Small intestine (tissue), 7 donors: ENCODE measurements at regions not wholly inside any gene's neighbourhood (a gene's known extent, or its start where the extent isn't known, plus 50 kb on each side); places are given as distances from the start of the nearest gene placed in this dataset.
A peak's percentile ranks its signal among the peaks of the same experiment; 100 is the strongest.
"Not testable (repeated sequence)": the region's sequence is repeated elsewhere in the genome, so short reads cannot be mapped to it uniquely, and the experiment has no call there.

ENCODE experiments used
- DNase-seq, 2 donors: peaks; one replicate each; pipeline versions ENCODE4 v3.0.0 to v3.0.0-alpha.2; 2013
- FAIRE-seq: peaks from 2 replicates; lab custom pipeline; 2012; peaks lifted over from hg19 to GRCh38; lab: Jason Lieb, UNC
- H3K27ac ChIP-seq, 3 donors: one replicate each; pipeline ENCODE4 v1.5.1; 2013; ENCODE audit warnings: low read length in 2 of 3, mild to moderate bottlenecking in 2 of 3, control low read depth in 1 of 3, inconsistent platforms in 1 of 3, low read depth in 1 of 3, moderate library complexity in 1 of 3
- H3K27me3 ChIP-seq, 3 donors: one replicate each; pipeline ENCODE4 v1.6.1; 2013; ENCODE audit warnings: low read length in 3 of 3, inconsistent platforms in 1 of 3; ENCODE audit not compliant: control insufficient read depth in 3 of 3, insufficient read depth in 3 of 3
- H3K36me3 ChIP-seq, 3 donors: one replicate each; pipeline ENCODE4 v1.6.1; 2013; ENCODE audit warnings: low read length in 3 of 3, inconsistent platforms in 1 of 3, low read depth in 1 of 3, mild to moderate bottlenecking in 1 of 3, moderate library complexity in 1 of 3; ENCODE audit not compliant: control insufficient read depth in 3 of 3, insufficient read depth in 2 of 3
- H3K4me1 ChIP-seq, 3 donors: one replicate each; pipeline ENCODE4 v1.6.1; 2013; ENCODE audit warnings: low read length in 2 of 3, inconsistent platforms in 1 of 3, low read depth in 1 of 3, mild to moderate bottlenecking in 1 of 3, moderate library complexity in 1 of 3; ENCODE audit not compliant: control insufficient read depth in 3 of 3, insufficient read depth in 2 of 3
- H3K4me3 ChIP-seq, 3 donors: one replicate each; pipeline ENCODE4 v1.5.1; 2013; ENCODE audit warnings: low read length in 3 of 3, control low read depth in 1 of 3, inconsistent platforms in 1 of 3, low read depth in 1 of 3, mild to moderate bottlenecking in 1 of 3, moderate library complexity in 1 of 3
- H3K9me3 ChIP-seq, 2 donors: one replicate each; pipeline ENCODE4 v1.6.1; 2013; ENCODE audit warnings: low read depth in 1 of 2, low read length in 1 of 2; ENCODE audit not compliant: control insufficient read depth in 2 of 2, insufficient read depth in 1 of 2
- WGBS, 3 donors: extraction: QIAGEN DNeasy Blood & Tissue Kit; methylation state at CpG; one replicate each; pipeline ENCODE4 v1.1.7; 2013; 5-methylcytosine and 5-hydroxymethylcytosine counted together
- donor health status: healthy with polysubstance abuse.
- donor health status: control.
- donor health status: control.
- donor health status: Bipolar disorder and iron deficiency.
- donor health status: healthy.

- Histone ChIP-seq H3K4me3 (no peak overlapping the region), H3K4me1 (no peaks in the 10 kb centered on the region), H3K27ac (no peak overlapping the region), H3K9me3 (peaks cover 0 to 5% of the 10 kb centered on the region in 2 donors), H3K36me3 (no peaks in the 10 kb centered on the region), H3K27me3 (peaks cover 0 to 4% (median 2%) of the 10 kb centered on the region in 3 donors)
- FAIRE-seq (no peak), DNase-seq (no peak)
- WGBS, 3 donors = 77 to 91% (median 80%) methylated on average over 3 of the region's 3 CpGs
Observed at GRCh38 chr12:4833053-4833452, 76.7 kb upstream of the KCNA1 start.

GRCh38 chr12:4833524-4833923, 76.2 kb upstream of the KCNA1 start:
- WGBS, 3 donors = 70 to 75% (median 73%) methylated on average over 3 of the region's 3 CpGs
- Histone ChIP-seq H3K27ac (no peak overlapping the region), H3K36me3 (no peaks in the 10 kb centered on the region), H3K4me1 (no peaks in the 10 kb centered on the region), H3K9me3 (peaks cover 0 to 5% of the 10 kb centered on the region in 2 donors), H3K4me3 (no peak overlapping the region), H3K27me3 (peaks cover 0 to 4% (median 2%) of the 10 kb centered on the region in 3 donors)
- FAIRE-seq (no peak), DNase-seq (no peak)

- H3K27ac ChIP-seq, H3K4me1 ChIP-seq, DNase-seq, H3K4me3 ChIP-seq, FAIRE-seq, H3K27me3 ChIP-seq, H3K36me3 ChIP-seq, H3K9me3 ChIP-seq: not testable (repeated sequence)
- WGBS, 3 donors = 81 to 96% (median 92%) methylated on average over 3 of the region's 3 CpGs
Observed at GRCh38 chr12:4842401-4842800, 67.3 kb upstream of the KCNA1 start.

GRCh38 chr12:4843907-4844306, 65.8 kb upstream of the KCNA1 start:
- Histone ChIP-seq H3K4me1 (no peaks in the 10 kb centered on the region), H3K36me3 (no peaks in the 10 kb centered on the region), H3K27ac (no peak overlapping the region), H3K27me3 (peaks cover 0 to 3% (median 0%) of the 10 kb centered on the region in 3 donors), H3K9me3 (no peaks in the 10 kb centered on the region), H3K4me3 (no peak overlapping the region)
- no peak for FAIRE-seq
- WGBS, 3 donors = 73 to 84% (median 77%) methylated on average over 4 of the region's 4 CpGs
- DNase-seq = no peak

GRCh38 chr12:4847713-4848112, 62.0 kb upstream of the KCNA1 start:
- no peaks in the 10 kb centered on the region for H3K9me3 ChIP-seq
- DNase-seq = peak in 1 of 2 donors; percentile 17
- no peak overlapping the region for H3K4me3 ChIP-seq
- H3K36me3 ChIP-seq = no peaks in the 10 kb centered on the region
- no peak for FAIRE-seq
- no peak overlapping the region for H3K27ac ChIP-seq
- H3K27me3 ChIP-seq = no peaks in the 10 kb centered on the region
- H3K4me1 ChIP-seq = no peaks in the 10 kb centered on the region

GRCh38 chr12:4849115-4849541, 60.6 kb upstream of the KCNA1 start:
- H3K9me3 ChIP-seq = no peaks in the 10 kb centered on the region
- DNase-seq (peak; percentile 23 to 52), FAIRE-seq (no peak)
- H3K4me1 ChIP-seq = no peaks in the 10 kb centered on the region
- H3K27ac ChIP-seq = no peak overlapping the region
- WGBS, 3 donors = 1 to 11% (median 5%) methylated on average over 4 to 5 of the region's 5 CpGs
- no peaks in the 10 kb centered on the region for H3K36me3 ChIP-seq
- no peak overlapping the region for H3K4me3 ChIP-seq
- H3K27me3 ChIP-seq = no peaks in the 10 kb centered on the region

- FAIRE-seq (no peak), DNase-seq (no peak)
- no peak overlapping the region for H3K27ac ChIP-seq
- H3K4me1 ChIP-seq = no peaks in the 10 kb centered on the region
- H3K27me3 ChIP-seq = no peaks in the 10 kb centered on the region
- no peak overlapping the region for H3K4me3 ChIP-seq
- WGBS, 3 donors = 65 to 70% (median 67%) methylated on average over 18 of the region's 18 CpGs
- no peaks in the 10 kb centered on the region for H3K36me3 ChIP-seq
- no peaks in the 10 kb centered on the region for H3K9me3 ChIP-seq
Observed at GRCh38 chr12:4849795-4850345, 59.8 kb upstream of the KCNA1 start.

- Histone ChIP-seq H3K9me3 (no peaks in the 10 kb centered on the region), H3K4me1 (no peaks in the 10 kb centered on the region), H3K4me3 (no peak overlapping the region), H3K27me3 (peaks cover 0 to 1% (median 0%) of the 10 kb centered on the region in 3 donors), H3K36me3 (no peaks in the 10 kb centered on the region), H3K27ac (no peak overlapping the region)
- WGBS, 3 donors = 90 to 94% (median 93%) methylated on average over 9 of the region's 9 CpGs
- no peak for DNase-seq
- FAIRE-seq = no peak
Observed at GRCh38 chr12:4850857-4851380, 58.8 kb upstream of the KCNA1 start.

- Histone ChIP-seq H3K9me3 (no peaks in the 10 kb centered on the region), H3K36me3 (no peaks in the 10 kb centered on the region), H3K27me3 (peaks cover 0 to 8% (median under 1%) of the 10 kb centered on the region in 3 donors), H3K4me1 (no peaks in the 10 kb centered on the region), H3K27ac (no peak overlapping the region), H3K4me3 (no peak overlapping the region)
- 88 to 95% (median 89%) methylated on average over 8 of the region's 8 CpGs for WGBS, 3 donors
- FAIRE-seq (no peak), DNase-seq (no peak)
Observed at GRCh38 chr12:4852308-4852707, 57.4 kb upstream of the KCNA1 start.
